H9 (cell line): ENCODE measurements at regions not wholly inside any gene's neighbourhood (a gene's known extent, or its start where the extent isn't known, plus 50 kb on each side); places are given as distances from the start of the nearest gene placed in this dataset.

ENCODE experiments used
- DNase-seq: peaks from one replicate; pipeline ENCODE4 v3.0.0-alpha.2; 2017
- H2AFZ ChIP-seq: one replicate; pipeline ENCODE4 v1.6.1; 2013; ENCODE audit warnings: mild to moderate bottlenecking, low read length, control low read depth, moderate library complexity
- H2AK5ac ChIP-seq: 2 replicates; pipeline ENCODE4 v1.6.1; 2013; ENCODE audit warnings: low read length, control low read depth, mixed read lengths; ENCODE audit not compliant: insufficient read length
- H2BK120ac ChIP-seq: one replicate; pipeline ENCODE4 v1.6.1; 2013; ENCODE audit warnings: low read depth, mild to moderate bottlenecking, low read length, control low read depth, inconsistent platforms; ENCODE audit not compliant: poor library complexity, severe bottlenecking
- H2BK12ac ChIP-seq: 2 replicates; pipeline ENCODE4 v1.6.1; 2013; ENCODE audit warnings: low read length, control low read depth, mixed read lengths, low read depth; ENCODE audit not compliant: insufficient read length
- H2BK15ac ChIP-seq: 2 replicates; pipeline ENCODE4 v1.6.1; 2013; ENCODE audit warnings: low read depth, low read length, control low read depth
- H2BK20ac ChIP-seq: one replicate; pipeline ENCODE4 v1.6.1; 2013; ENCODE audit warnings: low read depth, mild to moderate bottlenecking, low read length, control low read depth, inconsistent platforms; ENCODE audit not compliant: poor library complexity, severe bottlenecking
- H2BK5ac ChIP-seq: 2 replicates; pipeline ENCODE4 v1.6.1; 2013; ENCODE audit warnings: low read length, control low read depth, mixed read lengths; ENCODE audit not compliant: insufficient read length
- H3K14ac ChIP-seq: 2 replicates; pipeline ENCODE4 v1.6.1; 2013; ENCODE audit warnings: low read length, control low read depth; ENCODE audit not compliant: insufficient read depth
- H3K18ac ChIP-seq: 2 replicates; pipeline ENCODE4 v1.6.1; 2013; ENCODE audit warnings: low read depth, mild to moderate bottlenecking, mixed read lengths, low read length, control low read depth; ENCODE audit not compliant: insufficient read length
- H3K23ac ChIP-seq: 2 replicates; pipeline ENCODE4 v1.6.1; 2013; ENCODE audit warnings: low read length, control low read depth, mixed read lengths, low read depth; ENCODE audit not compliant: insufficient read length
- H3K23me2 ChIP-seq: 2 replicates; pipeline ENCODE4 v1.6.1; 2013; ENCODE audit warnings: low read depth, mild to moderate bottlenecking, mixed read lengths, low read length, control low read depth; ENCODE audit not compliant: insufficient read length, poor library complexity, severe bottlenecking
- H3K27ac ChIP-seq: 2 replicates; pipeline ENCODE4 v1.5.1; 2013; ENCODE audit warnings: low read length, control low read depth, mixed read lengths, low read depth; ENCODE audit not compliant: insufficient read length
- H3K27me3 ChIP-seq: 2 replicates; pipeline ENCODE4 v1.6.1; 2013; ENCODE audit warnings: low read length, control low read depth, inconsistent platforms; ENCODE audit not compliant: insufficient read depth
- H3K4ac ChIP-seq: 2 replicates; pipeline ENCODE4 v1.6.1; 2013; ENCODE audit warnings: low read depth, mild to moderate bottlenecking, control low read depth, inconsistent platforms, low read length, moderate library complexity
- H3K4me1 ChIP-seq: 2 replicates; pipeline ENCODE4 v1.6.1; 2013; ENCODE audit warnings: low read length, control low read depth, inconsistent platforms; ENCODE audit not compliant: insufficient read depth
- H3K4me2 ChIP-seq: 2 replicates; pipeline ENCODE4 v1.6.1; 2013; ENCODE audit warnings: low read length, control low read depth, mixed read lengths; ENCODE audit not compliant: insufficient read length, insufficient read depth
- H3K56ac ChIP-seq: 2 replicates; pipeline ENCODE4 v1.6.1; 2013; ENCODE audit warnings: low read depth, mild to moderate bottlenecking, mixed read lengths, low read length, control low read depth; ENCODE audit not compliant: insufficient read length
- H3K79me1 ChIP-seq: 2 replicates; pipeline ENCODE4 v1.6.1; 2013; ENCODE audit warnings: low read depth, mild to moderate bottlenecking, moderate library complexity, low read length, control low read depth, inconsistent platforms; ENCODE audit not compliant: insufficient read depth, poor library complexity, severe bottlenecking
- H3K79me2 ChIP-seq: 2 replicates; pipeline ENCODE4 v1.6.1; 2013; ENCODE audit warnings: low read length, control low read depth, inconsistent platforms; ENCODE audit not compliant: insufficient read depth
- H3K9ac ChIP-seq: 2 replicates; pipeline ENCODE4 v1.6.1; 2013; ENCODE audit warnings: low read length, control low read depth, mixed read lengths; ENCODE audit not compliant: insufficient read length; ENCODE audit errors: extremely low read depth
- H3K9me3 ChIP-seq: one replicate; pipeline ENCODE4 v1.6.1; 2013; ENCODE audit warnings: low read depth, low read length, inconsistent platforms; ENCODE audit not compliant: control insufficient read depth
- H3T11ph ChIP-seq: one replicate; pipeline ENCODE4 v1.6.1; 2013; ENCODE audit warnings: mild to moderate bottlenecking, low read length, control low read depth, inconsistent platforms
- H4K20me1 ChIP-seq: one replicate; pipeline ENCODE4 v1.6.1; 2013; ENCODE audit not compliant: control insufficient read depth, insufficient read length, insufficient read depth
- H4K5ac ChIP-seq: 2 replicates; pipeline ENCODE4 v1.6.1; 2013; ENCODE audit warnings: low read depth, mild to moderate bottlenecking, mixed read lengths, low read length, control low read depth; ENCODE audit not compliant: insufficient read length
- H4K8ac ChIP-seq: replicated peaks from 2 replicates; pipeline ENCODE4 v1.6.1; 2013; ENCODE audit warnings: low read length, control low read depth, mixed read lengths, low read depth; ENCODE audit not compliant: insufficient read length
- H4K91ac ChIP-seq: 2 replicates; pipeline ENCODE4 v1.6.1; 2013; ENCODE audit warnings: low read depth, mild to moderate bottlenecking, moderate library complexity, mixed read lengths, low read length, control low read depth; ENCODE audit not compliant: insufficient read length
- H3K27ac Mint-ChIP-seq, 3 experiments: 2 replicates in 2 of 3; 3 replicates in 1 of 3; pipeline ENCODE4 v1.8.0; 2020 to 2021; ENCODE audit warnings: mixed read lengths in 3 of 3, mild to moderate bottlenecking in 1 of 3, moderate library complexity in 1 of 3
- H3K27me3 Mint-ChIP-seq: 2 replicates; pipeline ENCODE4 v1.8.0; 2021; ENCODE audit warnings: low read depth, mild to moderate bottlenecking, moderate library complexity, mixed read lengths
- H3K36me3 Mint-ChIP-seq, 3 experiments: 2 replicates in 2 of 3; 3 replicates in 1 of 3; pipeline ENCODE4 v1.8.0; 2020 to 2021; ENCODE audit warnings: low read depth in 3 of 3, mixed read lengths in 3 of 3; ENCODE audit not compliant: insufficient read depth in 1 of 3
- H3K4me1 Mint-ChIP-seq, 2 experiments: 2 replicates each; pipeline ENCODE4 v1.8.0; 2020; ENCODE audit warnings: mixed read lengths in 2 of 2
- H3K4me3 Mint-ChIP-seq, 2 experiments: 2 replicates in 1 of 2; 3 replicates in 1 of 2; pipeline ENCODE4 v1.8.0; 2020 to 2021; ENCODE audit warnings: mild to moderate bottlenecking in 2 of 2, mixed read lengths in 2 of 2, moderate library complexity in 1 of 2
- H3K9me3 Mint-ChIP-seq, 2 experiments: 2 replicates in 1 of 2; 3 replicates in 1 of 2; pipeline ENCODE4 v1.8.0; 2020; ENCODE audit warnings: mild to moderate bottlenecking in 2 of 2, mixed read lengths in 2 of 2, moderate library complexity in 1 of 2
- CTCF ChIP-seq: fragments of 200-600 bp; sonication (generic); conservative IDR thresholded peaks from 3 replicates; pipeline ENCODE4 v1.8.0; 2021; ENCODE audit warnings: antibody characterized with exemption, mild to moderate bottlenecking
- WGBS: extraction: QIAGEN DNeasy Blood & Tissue Kit; methylation state at CpG from one replicate; pipeline ENCODE4 v1.1.7; 2013; ENCODE audit warnings: missing lambda C conversion rate, low lambda C conversion rate, mixed read lengths; ENCODE audit not compliant: insufficient read length; ENCODE audit errors: extremely low coverage; 5-methylcytosine and 5-hydroxymethylcytosine counted together

GRCh38 chr14:83958359-83958758 is 1571.6 kb upstream of the FLRT2 start:
- Histone ChIP-seq H3K27ac (no peak overlapping the region), H3T11ph (no peak overlapping the region), H4K5ac (no peak overlapping the region), H3K23ac (no peak overlapping the region), H2BK5ac (no peak overlapping the region), H2BK120ac (no peak overlapping the region), H4K91ac (no peak overlapping the region), H2AFZ (no peak overlapping the region), H2BK15ac (no peak overlapping the region), H3K27me3 (no peaks in the 10 kb centered on the region), H3K9ac (no peak overlapping the region), H4K8ac (no peak overlapping the region), H4K20me1 (no peaks in the 10 kb centered on the region), H3K9me3 (no peaks in the 10 kb centered on the region), H3K4me1 (peaks cover 3% of the 10 kb centered on the region; the same call in 1 of the 2 replicates), H3K79me1 (no peaks in the 10 kb centered on the region), H2BK20ac (no peak overlapping the region), H3K23me2 (no peaks in the 10 kb centered on the region), H3K56ac (no peak overlapping the region), H3K14ac (no peak overlapping the region), H3K4ac (no peak overlapping the region), H3K18ac (no peak overlapping the region), H3K79me2 (no peaks in the 10 kb centered on the region), H2AK5ac (no peak overlapping the region), H3K4me2 (no peak overlapping the region), H2BK12ac (no peak overlapping the region)
- DNase-seq = no peak
- Mint-ChIP-seq H3K27me3 (peaks cover 78% of the 10 kb centered on the region), H3K4me3 (no peak overlapping the region), H3K36me3 (peaks cover 0 to 3% (median 0%) of the 10 kb centered on the region in 3 experiments; a peak in 2 of 7 replicates), H3K27ac (no peak overlapping the region), H3K9me3 (peaks cover 2 to 6% of the 10 kb centered on the region in 2 experiments; a peak in 2 of 5 replicates), H3K4me1 (peaks cover 27 to 31% of the 10 kb centered on the region in 2 experiments)
- no CpG with 5 or more reads among the region's 1 CpG for WGBS
- TF ChIP-seq CTCF = no peak
